ENCODE measurements at regions not wholly inside any gene's neighbourhood (a gene's known extent, or its start where the extent isn't known, plus 50 kb on each side); places are given as distances from the start of the nearest gene placed in this dataset.

DNA sequence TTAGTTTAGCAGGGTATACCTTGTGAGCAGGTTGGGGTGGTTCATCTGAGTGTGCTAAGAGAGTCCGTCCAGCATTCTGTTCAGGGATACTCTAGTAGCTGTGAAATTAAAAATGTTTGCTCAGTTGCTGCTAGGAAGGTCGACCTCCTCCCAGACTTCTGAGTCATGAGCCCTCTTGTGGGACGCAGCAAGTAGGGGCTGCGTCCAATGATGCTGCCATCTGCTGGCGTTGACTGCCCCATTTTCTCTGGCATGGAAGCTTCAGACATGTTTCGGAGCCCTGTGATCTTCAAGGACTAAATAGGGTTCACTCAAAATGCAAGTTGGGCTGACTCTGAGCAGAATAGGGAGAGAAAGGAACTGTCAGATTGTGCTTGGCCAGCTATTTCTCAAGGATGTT is 201.0 kb upstream of the ARSJ start (continued):
- TF ChIP-seq, protein P1, sequence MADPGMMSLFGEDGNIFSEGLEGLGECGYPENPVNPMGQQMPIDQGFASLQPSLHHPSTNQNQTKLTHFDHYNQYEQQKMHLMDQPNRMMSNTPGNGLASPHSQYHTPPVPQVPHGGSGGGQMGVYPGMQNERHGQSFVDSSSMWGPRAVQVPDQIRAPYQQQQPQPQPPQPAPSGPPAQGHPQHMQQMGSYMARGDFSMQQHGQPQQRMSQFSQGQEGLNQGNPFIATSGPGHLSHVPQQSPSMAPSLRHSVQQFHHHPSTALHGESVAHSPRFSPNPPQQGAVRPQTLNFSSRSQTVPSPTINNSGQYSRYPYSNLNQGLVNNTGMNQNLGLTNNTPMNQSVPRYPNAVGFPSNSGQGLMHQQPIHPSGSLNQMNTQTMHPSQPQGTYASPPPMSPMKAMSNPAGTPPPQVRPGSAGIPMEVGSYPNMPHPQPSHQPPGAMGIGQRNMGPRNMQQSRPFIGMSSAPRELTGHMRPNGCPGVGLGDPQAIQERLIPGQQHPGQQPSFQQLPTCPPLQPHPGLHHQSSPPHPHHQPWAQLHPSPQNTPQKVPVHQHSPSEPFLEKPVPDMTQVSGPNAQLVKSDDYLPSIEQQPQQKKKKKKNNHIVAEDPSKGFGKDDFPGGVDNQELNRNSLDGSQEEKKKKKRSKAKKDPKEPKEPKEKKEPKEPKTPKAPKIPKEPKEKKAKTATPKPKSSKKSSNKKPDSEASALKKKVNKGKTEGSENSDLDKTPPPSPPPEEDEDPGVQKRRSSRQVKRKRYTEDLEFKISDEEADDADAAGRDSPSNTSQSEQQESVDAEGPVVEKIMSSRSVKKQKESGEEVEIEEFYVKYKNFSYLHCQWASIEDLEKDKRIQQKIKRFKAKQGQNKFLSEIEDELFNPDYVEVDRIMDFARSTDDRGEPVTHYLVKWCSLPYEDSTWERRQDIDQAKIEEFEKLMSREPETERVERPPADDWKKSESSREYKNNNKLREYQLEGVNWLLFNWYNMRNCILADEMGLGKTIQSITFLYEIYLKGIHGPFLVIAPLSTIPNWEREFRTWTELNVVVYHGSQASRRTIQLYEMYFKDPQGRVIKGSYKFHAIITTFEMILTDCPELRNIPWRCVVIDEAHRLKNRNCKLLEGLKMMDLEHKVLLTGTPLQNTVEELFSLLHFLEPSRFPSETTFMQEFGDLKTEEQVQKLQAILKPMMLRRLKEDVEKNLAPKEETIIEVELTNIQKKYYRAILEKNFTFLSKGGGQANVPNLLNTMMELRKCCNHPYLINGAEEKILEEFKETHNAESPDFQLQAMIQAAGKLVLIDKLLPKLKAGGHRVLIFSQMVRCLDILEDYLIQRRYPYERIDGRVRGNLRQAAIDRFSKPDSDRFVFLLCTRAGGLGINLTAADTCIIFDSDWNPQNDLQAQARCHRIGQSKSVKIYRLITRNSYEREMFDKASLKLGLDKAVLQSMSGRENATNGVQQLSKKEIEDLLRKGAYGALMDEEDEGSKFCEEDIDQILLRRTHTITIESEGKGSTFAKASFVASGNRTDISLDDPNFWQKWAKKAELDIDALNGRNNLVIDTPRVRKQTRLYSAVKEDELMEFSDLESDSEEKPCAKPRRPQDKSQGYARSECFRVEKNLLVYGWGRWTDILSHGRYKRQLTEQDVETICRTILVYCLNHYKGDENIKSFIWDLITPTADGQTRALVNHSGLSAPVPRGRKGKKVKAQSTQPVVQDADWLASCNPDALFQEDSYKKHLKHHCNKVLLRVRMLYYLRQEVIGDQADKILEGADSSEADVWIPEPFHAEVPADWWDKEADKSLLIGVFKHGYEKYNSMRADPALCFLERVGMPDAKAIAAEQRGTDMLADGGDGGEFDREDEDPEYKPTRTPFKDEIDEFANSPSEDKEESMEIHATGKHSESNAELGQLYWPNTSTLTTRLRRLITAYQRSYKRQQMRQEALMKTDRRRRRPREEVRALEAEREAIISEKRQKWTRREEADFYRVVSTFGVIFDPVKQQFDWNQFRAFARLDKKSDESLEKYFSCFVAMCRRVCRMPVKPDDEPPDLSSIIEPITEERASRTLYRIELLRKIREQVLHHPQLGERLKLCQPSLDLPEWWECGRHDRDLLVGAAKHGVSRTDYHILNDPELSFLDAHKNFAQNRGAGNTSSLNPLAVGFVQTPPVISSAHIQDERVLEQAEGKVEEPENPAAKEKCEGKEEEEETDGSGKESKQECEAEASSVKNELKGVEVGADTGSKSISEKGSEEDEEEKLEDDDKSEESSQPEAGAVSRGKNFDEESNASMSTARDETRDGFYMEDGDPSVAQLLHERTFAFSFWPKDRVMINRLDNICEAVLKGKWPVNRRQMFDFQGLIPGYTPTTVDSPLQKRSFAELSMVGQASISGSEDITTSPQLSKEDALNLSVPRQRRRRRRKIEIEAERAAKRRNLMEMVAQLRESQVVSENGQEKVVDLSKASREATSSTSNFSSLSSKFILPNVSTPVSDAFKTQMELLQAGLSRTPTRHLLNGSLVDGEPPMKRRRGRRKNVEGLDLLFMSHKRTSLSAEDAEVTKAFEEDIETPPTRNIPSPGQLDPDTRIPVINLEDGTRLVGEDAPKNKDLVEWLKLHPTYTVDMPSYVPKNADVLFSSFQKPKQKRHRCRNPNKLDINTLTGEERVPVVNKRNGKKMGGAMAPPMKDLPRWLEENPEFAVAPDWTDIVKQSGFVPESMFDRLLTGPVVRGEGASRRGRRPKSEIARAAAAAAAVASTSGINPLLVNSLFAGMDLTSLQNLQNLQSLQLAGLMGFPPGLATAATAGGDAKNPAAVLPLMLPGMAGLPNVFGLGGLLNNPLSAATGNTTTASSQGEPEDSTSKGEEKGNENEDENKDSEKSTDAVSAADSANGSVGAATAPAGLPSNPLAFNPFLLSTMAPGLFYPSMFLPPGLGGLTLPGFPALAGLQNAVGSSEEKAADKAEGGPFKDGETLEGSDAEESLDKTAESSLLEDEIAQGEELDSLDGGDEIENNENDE (IDR thresholded peaks at IDR 0.05; ENCODE audit: insufficient replicate concordance, low read length): no peak

Measured in H1 (cell line).